ENCODE measurements at regions not wholly inside any gene's neighbourhood (a gene's known extent, or its start where the extent isn't known, plus 50 kb on each side); places are given as distances from the start of the nearest gene placed in this dataset.

DNA sequence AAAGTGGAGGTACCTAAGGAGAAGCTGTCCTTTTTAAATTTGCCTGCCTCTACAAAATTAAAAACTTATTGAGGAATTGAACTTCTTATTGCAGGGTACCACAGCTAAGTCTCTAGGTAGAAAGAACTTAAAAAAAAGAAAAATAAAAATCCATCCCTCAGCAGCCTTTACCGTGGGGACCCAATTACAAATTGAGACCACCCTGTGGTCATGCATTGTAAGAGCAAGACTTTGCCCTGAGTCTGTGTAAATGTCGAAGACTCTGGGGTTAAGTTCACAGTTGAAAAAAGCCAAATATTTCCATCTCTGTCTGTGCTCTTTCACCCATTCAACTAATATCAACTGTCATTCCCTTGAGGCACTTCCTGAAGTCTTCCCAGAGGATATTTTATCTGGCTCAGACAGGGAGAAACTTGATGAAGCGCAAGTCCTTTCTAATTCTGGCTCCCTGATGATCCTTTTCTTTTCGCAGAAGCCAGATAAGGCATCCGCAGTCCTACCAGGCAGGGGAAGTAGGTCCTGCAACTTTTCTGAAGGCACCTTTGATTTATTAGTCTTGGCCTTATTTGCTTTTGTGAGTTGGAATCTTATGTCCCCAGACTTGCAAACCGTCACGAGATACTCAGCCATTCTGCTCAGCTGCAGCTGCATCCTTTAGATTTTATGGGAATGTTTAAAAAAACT lies 323.8 kb upstream of the WWC1 start:
- H3K27ac Mint-ChIP-seq: no peak overlapping the region
- DNase-seq (no peak), ATAC-seq (replicated peaks) (no peak)
- no peaks in the 10 kb centered on the region for H3K4me1 Mint-ChIP-seq
- H3K36me3 Mint-ChIP-seq: no peaks in the 10 kb centered on the region
- H3K4me3 Mint-ChIP-seq: no peak overlapping the region
- H3K27me3 Mint-ChIP-seq: peaks cover 0 to 4% of the 10 kb centered on the region in 2 donors
- peaks cover 3 to 4% of the 10 kb centered on the region in 2 donors for H3K9me3 Mint-ChIP-seq

DNA sequence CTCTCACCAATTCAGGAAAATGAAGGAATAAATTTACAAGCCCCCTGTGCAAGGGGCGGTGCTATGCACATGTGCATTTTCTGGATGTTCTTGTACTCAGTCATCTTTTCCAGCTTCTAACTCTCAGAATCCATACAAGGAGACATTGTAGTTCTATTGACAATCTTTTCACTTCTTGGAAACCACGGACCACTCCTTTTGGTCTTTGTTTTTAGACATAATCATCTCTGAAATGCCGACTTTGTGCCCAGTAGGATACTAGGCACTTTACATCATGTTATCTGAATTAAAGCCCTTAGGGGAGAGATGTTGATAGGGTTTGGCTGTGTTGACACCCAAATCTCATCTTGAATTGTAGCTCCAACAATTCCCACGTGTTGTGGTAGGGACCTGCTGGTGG lies 322.6 kb upstream of the WWC1 start:
- Mint-ChIP-seq H3K36me3 (no peaks in the 10 kb centered on the region), H3K4me1 (no peaks in the 10 kb centered on the region), H3K27ac (no peak overlapping the region), H3K9me3 (peaks cover 7 to 11% of the 10 kb centered on the region in 2 donors), H3K27me3 (peaks cover 0 to 4% of the 10 kb centered on the region in 2 donors), H3K4me3 (no peak overlapping the region)
- ATAC-seq (replicated peaks) (no peak), DNase-seq (no peak)

DNA sequence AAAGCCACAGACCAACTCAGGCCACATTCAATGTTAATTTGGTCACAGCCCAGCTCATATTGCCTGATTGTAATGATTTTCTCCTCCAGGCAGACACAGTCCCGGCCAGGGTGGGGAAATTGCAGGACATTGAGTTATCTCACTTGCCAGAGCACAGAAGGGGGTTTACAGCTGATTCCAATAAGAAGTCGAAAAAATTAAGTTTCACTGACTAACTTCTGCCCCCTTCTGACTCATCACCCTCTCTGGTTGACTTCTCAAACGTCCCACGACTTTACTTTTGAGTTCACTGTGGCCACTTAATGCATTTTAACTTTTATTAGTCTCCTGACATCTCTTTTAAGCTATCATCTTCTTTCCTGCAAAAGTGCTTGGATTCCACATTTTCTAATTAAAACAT lies 321.4 kb upstream of the WWC1 start:
- H3K36me3 Mint-ChIP-seq: no peaks in the 10 kb centered on the region
- peaks cover 0 to 4% of the 10 kb centered on the region in 2 donors for H3K27me3 Mint-ChIP-seq
- H3K4me3 Mint-ChIP-seq: no peak overlapping the region
- ATAC-seq (replicated peaks) (no peak), DNase-seq (no peak)
- H3K4me1 Mint-ChIP-seq: no peaks in the 10 kb centered on the region
- no peak overlapping the region for H3K27ac Mint-ChIP-seq
- peaks cover 9 to 11% of the 10 kb centered on the region in 2 donors for H3K9me3 Mint-ChIP-seq

DNA sequence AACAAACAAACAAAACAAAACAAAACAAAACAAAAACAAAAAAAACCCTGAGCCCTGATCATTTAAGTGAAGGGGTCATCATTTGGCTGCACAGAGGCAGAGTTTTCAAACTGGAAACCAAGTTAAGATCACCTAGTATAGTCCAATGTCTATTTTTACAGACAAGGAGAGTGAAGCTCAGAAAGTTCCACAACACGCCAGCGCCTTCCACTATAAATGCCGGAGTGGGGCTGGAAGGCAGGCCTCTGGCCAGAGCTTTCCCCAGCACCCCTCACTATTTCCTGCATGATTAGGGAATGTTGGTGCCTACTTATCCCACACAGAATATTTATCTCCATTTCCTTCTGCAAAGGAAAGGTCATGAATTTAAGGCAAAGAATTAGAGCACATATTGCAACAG lies 319.7 kb upstream of the WWC1 start:
- no peaks in the 10 kb centered on the region for H3K4me1 Mint-ChIP-seq
- ATAC-seq (replicated peaks) (no peak), DNase-seq (no peak)
- H3K27ac Mint-ChIP-seq: no peak overlapping the region
- H3K36me3 Mint-ChIP-seq: no peaks in the 10 kb centered on the region
- peaks cover 9 to 11% of the 10 kb centered on the region in 2 donors for H3K9me3 Mint-ChIP-seq
- H3K4me3 Mint-ChIP-seq: no peak overlapping the region
- H3K27me3 Mint-ChIP-seq: peaks cover 0 to 4% of the 10 kb centered on the region in 2 donors

DNA sequence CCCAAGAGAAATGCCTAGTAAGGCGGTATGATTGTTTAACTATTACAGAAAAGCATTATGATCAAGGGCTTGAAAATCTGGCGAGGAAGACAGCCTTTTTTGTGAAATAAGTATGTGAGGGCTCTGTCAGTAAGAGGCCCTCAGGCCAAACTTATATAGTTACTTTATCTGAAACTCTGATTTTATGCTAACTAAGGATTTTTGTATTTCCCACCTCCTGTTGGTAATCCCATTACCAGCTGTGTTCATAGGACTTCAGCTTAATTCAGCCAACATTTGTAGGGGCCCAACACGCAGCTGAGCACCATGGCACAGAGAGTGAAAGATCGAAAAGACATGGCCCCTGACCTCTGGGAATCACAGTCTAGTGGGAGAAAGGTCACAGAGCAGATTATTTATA lies 318.3 kb upstream of the WWC1 start:
- Mint-ChIP-seq H3K4me3 (no peak overlapping the region), H3K27me3 (peaks cover 0 to 4% of the 10 kb centered on the region in 2 donors), H3K9me3 (peaks cover 11% of the 10 kb centered on the region in 2 donors), H3K36me3 (no peaks in the 10 kb centered on the region), H3K4me1 (no peaks in the 10 kb centered on the region), H3K27ac (no peak overlapping the region)
- DNase-seq (no peak), ATAC-seq (replicated peaks) (no peak)

DNA sequence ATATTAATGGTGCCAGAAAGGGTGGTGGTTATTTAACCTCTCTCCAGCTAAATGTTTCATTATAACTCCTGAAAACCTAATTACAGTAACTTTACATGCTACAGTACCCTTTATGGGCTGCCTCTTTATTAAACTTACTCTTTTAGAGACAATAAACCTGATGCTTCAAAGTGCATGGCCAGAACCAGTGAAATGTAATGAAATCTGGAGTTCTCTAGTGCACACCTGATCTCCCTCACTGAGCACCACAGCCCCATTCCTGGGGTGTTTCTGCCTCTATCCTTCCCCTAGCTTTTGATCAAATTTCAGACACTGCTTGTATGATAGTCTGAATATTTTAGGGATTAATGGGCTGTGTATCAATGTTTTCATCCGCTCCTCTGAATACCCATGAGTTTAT lies 306.5 kb upstream of the WWC1 start:
- DNase-seq (no peak), ATAC-seq (replicated peaks) (no peak)
- Mint-ChIP-seq H3K4me3 (no peak overlapping the region), H3K36me3 (no peaks in the 10 kb centered on the region), H3K4me1 (no peaks in the 10 kb centered on the region), H3K27ac (no peak overlapping the region), H3K27me3 (no peaks in the 10 kb centered on the region), H3K9me3 (peaks cover 7 to 12% of the 10 kb centered on the region in 2 donors)

DNA sequence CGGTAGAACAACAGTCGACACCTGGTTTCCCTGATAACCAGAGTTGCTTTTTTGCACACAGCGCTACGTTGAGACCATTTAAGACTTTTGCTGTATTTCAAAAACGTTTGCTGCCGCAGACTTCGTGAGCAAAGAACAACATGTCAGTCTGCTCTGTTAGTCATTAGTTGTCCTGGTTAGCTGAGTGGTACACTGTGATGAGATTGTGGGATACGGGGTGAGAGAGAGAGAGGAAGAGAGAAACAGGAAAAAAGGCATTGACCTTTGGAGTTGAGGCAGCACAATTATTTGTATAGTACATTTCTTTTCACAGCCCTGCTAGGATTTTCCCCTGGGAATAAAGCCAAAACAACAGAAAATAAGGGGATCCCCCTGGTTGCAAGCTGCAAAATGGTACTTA lies 306.1 kb upstream of the WWC1 start:
- Mint-ChIP-seq H3K27me3 (no peaks in the 10 kb centered on the region), H3K4me1 (no peaks in the 10 kb centered on the region), H3K36me3 (no peaks in the 10 kb centered on the region), H3K4me3 (no peak overlapping the region), H3K27ac (no peak overlapping the region), H3K9me3 (peaks cover 3 to 9% of the 10 kb centered on the region in 2 donors)
- DNase-seq: no peak
- ATAC-seq (replicated peaks): no peak

DNA sequence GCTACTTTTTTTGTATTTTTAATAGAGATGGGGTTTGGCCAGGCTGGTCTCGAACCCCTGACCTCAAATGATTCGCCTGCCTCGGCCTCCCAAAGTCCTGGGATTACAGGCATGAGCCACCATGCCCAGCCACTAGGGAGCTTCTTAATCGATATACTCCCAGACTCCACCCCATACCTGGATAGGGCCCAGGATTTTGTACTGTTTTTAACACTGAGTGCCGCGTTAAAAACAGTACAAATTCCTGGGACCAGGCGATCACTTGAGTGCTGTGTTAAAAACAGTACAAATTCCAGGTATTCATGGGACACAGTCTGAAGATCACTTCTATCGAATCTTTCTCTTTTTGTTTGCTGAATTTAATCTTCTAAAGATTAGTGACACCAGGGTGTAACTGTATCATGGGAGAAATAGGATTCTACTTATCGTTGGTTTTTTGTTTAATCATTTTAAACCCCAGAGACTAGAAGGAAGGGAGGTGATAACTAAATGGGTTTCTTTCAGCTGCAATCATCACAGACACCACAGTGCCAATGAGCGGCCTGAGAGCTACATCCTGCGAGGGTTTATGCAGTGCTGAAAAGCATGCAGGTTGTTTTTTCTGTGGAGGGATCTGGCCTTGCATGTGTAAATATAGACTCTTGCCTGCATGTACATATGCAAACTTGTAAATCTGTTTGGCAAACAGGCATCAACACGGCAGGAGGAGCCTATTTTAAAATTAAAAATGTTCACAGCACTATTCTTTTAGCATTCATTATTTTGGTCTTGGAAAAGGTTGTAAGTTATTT lies 303.8 kb upstream of the WWC1 start:
- ATAC-seq (replicated peaks) (no peak), DNase-seq (no peak)
- H3K4me3 Mint-ChIP-seq: no peak overlapping the region
- no peaks in the 10 kb centered on the region for H3K36me3 Mint-ChIP-seq
- H3K9me3 Mint-ChIP-seq: peaks cover 0 to 6% of the 10 kb centered on the region in 2 donors
- no peaks in the 10 kb centered on the region for H3K27me3 Mint-ChIP-seq
- H3K27ac Mint-ChIP-seq: no peak overlapping the region
- no peaks in the 10 kb centered on the region for H3K4me1 Mint-ChIP-seq

DNA sequence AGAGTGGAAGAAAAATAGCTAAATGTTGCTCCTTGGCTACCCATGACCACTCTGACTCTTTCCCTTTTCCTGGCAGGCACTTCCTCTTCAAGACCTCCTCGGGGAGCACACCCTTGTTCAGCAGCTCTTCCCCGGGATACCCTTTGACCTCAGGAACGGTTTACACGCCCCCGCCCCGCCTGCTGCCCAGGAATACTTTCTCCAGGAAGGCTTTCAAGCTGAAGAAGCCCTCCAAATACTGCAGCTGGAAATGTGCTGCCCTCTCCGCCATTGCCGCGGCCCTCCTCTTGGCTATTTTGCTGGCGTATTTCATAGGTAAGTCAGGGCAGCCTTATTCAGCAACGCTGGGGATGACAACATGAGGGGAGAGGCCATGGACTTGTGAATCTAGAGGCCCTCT lies 298.6 kb upstream of the WWC1 start:
- no peak for DNase-seq
- Mint-ChIP-seq H3K27ac (no peak overlapping the region), H3K4me1 (no peaks in the 10 kb centered on the region), H3K27me3 (no peaks in the 10 kb centered on the region), H3K36me3 (no peaks in the 10 kb centered on the region), H3K9me3 (peaks cover 0 to 10% of the 10 kb centered on the region in 2 donors), H3K4me3 (no peak overlapping the region)
- no peak for ATAC-seq (replicated peaks)

DNA sequence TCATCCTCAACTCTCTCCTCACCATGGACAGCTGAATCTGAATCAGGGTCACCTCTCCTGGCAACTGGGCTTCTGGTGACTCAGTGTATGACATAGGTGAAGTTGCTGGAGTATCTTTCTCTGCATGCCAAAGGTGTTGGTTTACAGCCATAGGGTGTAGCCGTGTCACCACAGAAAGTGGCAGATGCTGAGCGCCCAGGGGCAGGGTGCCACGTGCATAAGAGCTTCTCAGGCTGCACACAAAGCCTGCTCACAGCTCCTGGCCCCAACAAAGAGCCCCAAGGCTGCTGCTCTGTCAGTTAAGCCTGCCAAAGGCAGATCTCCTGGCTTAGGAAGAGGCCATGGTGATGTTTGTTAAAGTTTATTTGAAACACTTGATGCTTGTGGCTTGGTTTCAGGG lies 297.7 kb upstream of the WWC1 start:
- no peaks in the 10 kb centered on the region for H3K4me1 Mint-ChIP-seq
- H3K9me3 Mint-ChIP-seq: peaks cover 0 to 10% of the 10 kb centered on the region in 2 donors
- no peak overlapping the region for H3K4me3 Mint-ChIP-seq
- no peak overlapping the region for H3K27ac Mint-ChIP-seq
- no peak for DNase-seq
- no peaks in the 10 kb centered on the region for H3K27me3 Mint-ChIP-seq
- no peak for ATAC-seq (replicated peaks)
- no peaks in the 10 kb centered on the region for H3K36me3 Mint-ChIP-seq

DNA sequence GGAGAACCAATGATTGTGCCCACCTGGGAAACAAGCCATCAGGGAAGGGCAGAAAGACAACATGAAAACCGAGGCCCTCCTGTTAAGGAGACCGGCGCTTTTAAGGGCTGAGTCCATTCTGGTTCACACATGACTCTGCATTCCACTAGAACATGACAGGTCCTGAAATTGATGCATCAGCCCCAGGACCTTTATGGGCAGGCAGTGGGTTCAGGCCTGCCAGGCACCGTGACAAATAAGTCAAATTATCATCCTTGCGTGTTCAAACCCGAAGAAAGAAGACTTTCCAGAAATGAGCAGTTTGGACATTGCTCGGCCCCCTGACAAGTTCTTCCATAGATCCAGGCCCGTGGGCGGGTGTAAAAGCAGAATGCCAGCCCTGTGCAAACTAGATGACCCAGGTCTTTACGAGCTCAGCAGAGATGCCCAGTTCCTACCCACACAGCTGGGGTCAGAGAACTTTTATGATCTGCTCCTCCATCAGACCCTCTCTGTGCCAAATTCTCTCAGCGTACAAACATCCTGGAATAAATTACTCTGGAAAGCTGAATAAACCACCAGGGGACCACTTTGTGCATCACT lies 295.5 kb upstream of the WWC1 start:
- H3K4me1 Mint-ChIP-seq: no peaks in the 10 kb centered on the region
- ATAC-seq (replicated peaks) (no peak), DNase-seq (no peak)
- H3K9me3 Mint-ChIP-seq: peaks cover 3 to 8% of the 10 kb centered on the region in 2 donors
- no peaks in the 10 kb centered on the region for H3K36me3 Mint-ChIP-seq
- H3K27ac Mint-ChIP-seq: no peak overlapping the region
- no peaks in the 10 kb centered on the region for H3K27me3 Mint-ChIP-seq
- no peak overlapping the region for H3K4me3 Mint-ChIP-seq

DNA sequence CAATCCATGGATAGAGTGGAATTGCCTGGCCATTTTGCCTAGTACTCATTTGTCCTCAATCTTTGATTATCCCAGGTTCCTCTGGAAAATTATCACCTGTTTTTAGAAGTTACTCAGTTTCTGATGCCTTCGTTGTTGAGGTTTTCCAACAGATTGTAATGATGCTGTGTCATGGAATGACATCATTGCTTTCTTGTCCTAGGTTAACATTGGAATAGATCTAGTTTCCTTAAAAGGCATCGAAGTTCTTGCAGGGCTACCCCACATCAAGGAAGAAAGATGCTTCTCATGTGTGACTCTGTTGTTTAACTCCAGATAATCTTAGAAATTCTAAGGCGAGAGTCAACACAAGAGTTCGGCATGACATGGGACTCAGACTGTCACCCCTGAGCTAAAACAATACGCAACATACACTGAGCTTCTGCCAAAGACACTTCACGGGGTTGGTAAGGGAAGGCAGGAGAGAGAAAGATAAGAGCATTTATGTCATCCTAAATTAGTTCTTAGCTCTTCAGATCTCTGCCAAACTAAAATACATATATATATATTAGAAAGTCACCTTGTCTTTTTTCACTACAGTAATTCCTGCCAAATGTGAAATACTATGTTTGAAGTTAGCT lies 293.2 kb upstream of the WWC1 start:
- no peaks in the 10 kb centered on the region for H3K27me3 Mint-ChIP-seq
- peaks cover 3 to 6% of the 10 kb centered on the region in 2 donors for H3K9me3 Mint-ChIP-seq
- no peak overlapping the region for H3K4me3 Mint-ChIP-seq
- no peak for DNase-seq
- no peak for ATAC-seq (replicated peaks)
- no peaks in the 10 kb centered on the region for H3K4me1 Mint-ChIP-seq
- H3K36me3 Mint-ChIP-seq: no peaks in the 10 kb centered on the region
- no peak overlapping the region for H3K27ac Mint-ChIP-seq

DNA sequence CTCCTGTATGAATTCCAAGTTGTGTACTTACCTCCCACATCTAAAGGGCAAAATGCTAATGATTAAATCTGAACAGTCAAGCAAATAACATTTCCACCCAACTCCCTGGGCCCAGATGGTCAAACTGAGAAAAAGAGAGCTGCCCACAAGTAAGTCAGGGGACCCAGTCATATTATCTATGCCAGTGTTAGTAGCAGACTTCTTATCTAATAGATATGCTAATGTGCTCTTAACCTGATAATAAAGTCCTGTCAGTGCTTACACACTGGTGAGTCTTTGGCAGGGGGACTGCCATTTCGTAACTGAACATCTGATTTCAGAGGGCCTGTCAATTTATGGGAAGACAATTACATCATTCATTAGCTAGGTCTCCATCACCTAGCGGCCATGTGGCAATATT lies 292.3 kb upstream of the WWC1 start:
- H3K27me3 Mint-ChIP-seq: no peaks in the 10 kb centered on the region
- no peak for ATAC-seq (replicated peaks)
- no peak overlapping the region for H3K4me3 Mint-ChIP-seq
- no peaks in the 10 kb centered on the region for H3K36me3 Mint-ChIP-seq
- no peak overlapping the region for H3K27ac Mint-ChIP-seq
- H3K9me3 Mint-ChIP-seq: peaks cover 3 to 6% of the 10 kb centered on the region in 2 donors
- H3K4me1 Mint-ChIP-seq: no peaks in the 10 kb centered on the region
- no peak for DNase-seq

DNA sequence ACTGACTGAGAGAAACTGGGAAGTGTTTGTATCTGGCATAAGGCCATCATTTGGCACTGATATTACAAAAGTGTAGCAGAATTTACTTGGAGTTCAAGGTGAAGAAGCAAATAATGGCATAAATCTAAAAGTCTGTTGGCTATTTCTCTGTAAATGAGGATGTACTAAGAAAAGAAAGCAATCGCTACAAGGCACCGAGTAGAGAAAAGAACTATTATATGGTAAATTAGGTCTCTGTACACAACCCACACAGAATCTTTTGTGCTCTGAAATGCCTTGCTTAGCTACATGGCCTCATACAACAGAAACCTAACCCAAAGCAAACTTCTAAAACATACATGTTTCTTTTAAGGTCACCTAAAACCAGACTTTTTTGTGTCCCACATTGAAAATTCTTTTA lies 290.1 kb upstream of the WWC1 start:
- Mint-ChIP-seq H3K4me1 (no peaks in the 10 kb centered on the region), H3K36me3 (no peaks in the 10 kb centered on the region), H3K27ac (no peak overlapping the region), H3K9me3 (peaks cover 3 to 4% of the 10 kb centered on the region in 2 donors), H3K27me3 (no peaks in the 10 kb centered on the region), H3K4me3 (no peak overlapping the region)
- ATAC-seq (replicated peaks): no peak
- DNase-seq: no peak

All from stimulated activated naive B cell treated with anti-CD40 and anti-IgM and Interleukin-4, amounts not matched to agents 10 μg/mL and 1 μg/mL and 100 μg/mL, for 72 hours (primary cell).